Stomach (tissue), 4 donors: ENCODE measurements at regions not wholly inside any gene's neighbourhood (a gene's known extent, or its start where the extent isn't known, plus 50 kb on each side); places are given as distances from the start of the nearest gene placed in this dataset.

Experiments used
- CTCF ChIP-seq, 7 experiments: fragments of 450-650 bp in 4 of 7; fragments of 200-600 bp in 3 of 7; sonication (generic) in 3 of 7; IDR thresholded peaks; one replicate each; pipeline ENCODE4 v1.5.1; 2016 to 2019; ENCODE audit warnings: antibody characterized with exemption in 7 of 7, control low read depth in 2 of 7, mild to moderate bottlenecking in 1 of 7
- POLR2A ChIP-seq, 4 donors: fragments of 450-650 bp; IDR thresholded peaks; one replicate each; pipeline ENCODE4 v1.6.1; 2016; ENCODE audit warnings: antibody characterized with exemption in 4 of 4, control low read depth in 2 of 4, mild to moderate bottlenecking in 1 of 4, moderate library complexity in 1 of 4

- no peak for TF ChIP-seq CTCF (IDR thresholded peaks at IDR 0.05)
- TF ChIP-seq POLR2A (IDR thresholded peaks at IDR 0.05) = no peak
These were observed 1043.6 kb downstream of the DIPK2A start for GRCh38 chr3:145015253-145015652.
